ENCODE measurements at regions not wholly inside any gene's neighbourhood (a gene's known extent, or its start where the extent isn't known, plus 50 kb on each side); places are given as distances from the start of the nearest gene placed in this dataset.

DNA sequence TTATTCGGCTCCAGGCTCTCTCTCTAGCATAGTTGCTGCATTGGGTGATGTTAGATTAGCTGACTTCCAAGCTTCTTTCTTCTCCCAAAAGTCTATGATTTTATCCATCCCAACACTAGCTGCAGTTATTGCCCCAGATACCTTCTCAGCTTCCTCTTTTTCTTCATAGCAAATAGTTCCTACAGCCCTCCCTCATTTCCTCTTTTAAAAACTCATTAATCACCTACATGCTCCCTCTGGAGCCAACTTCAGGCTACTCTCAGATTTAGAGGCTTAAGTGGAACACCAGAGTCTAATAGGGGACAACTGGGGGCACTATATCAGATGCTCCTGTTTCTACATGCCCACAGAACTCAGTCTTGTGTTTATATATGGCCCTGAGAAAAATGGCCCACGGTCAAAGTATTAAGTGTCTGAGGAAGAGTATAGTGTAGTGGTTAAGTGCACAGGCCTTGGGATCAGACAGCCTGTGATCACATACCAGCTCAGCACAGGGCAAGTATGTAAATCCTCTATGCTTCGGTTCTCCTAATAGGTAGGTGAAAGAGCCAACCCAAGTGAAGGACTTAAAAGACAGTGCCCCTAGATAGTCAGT, 241.9 kb upstream of the SLC14A2 start:
- DNase-seq (ENCODE audit: insufficient read length, low spot score) (no peak), FAIRE-seq (no peak)

- no peak for DNase-seq (ENCODE audit: insufficient read length, low spot score)
- FAIRE-seq = no peak
These were observed 241.0 kb upstream of the SLC14A2 start for GRCh38 chr18:45374236-45374635.

GRCh38 chr18:45374878-45375630, 240.2 kb upstream of the SLC14A2 start:
- no peak for FAIRE-seq
- DNase-seq (ENCODE audit: insufficient read length, low spot score) = no peak

- DNase-seq (ENCODE audit: insufficient read length, low spot score) = no peak
- FAIRE-seq = no peak
These were observed 239.1 kb upstream of the SLC14A2 start for GRCh38 chr18:45376193-45376592.

DNA sequence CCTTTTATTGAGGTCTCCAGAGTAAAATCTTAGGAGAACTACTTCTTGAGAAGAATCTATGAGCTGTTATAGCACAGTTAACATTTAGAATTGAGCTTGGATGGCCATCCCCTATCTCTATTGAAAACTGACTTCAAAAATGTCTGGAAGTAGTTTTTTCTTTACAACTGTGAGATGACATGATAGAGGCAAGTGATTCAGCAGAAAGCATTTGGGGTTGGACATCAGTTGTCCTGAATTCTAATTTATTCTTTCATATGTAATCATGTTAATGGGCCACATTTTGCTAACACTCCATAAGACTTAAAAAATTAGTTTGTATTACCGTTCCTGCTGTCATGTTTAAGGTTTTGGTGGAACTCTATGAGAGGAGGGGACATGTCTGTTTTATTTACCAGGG, 237.0 kb upstream of the SLC14A2 start:
- FAIRE-seq = no peak
- DNase-seq (ENCODE audit: insufficient read length, low spot score) = no peak

- no peak for DNase-seq (ENCODE audit: insufficient read length, low spot score)
- FAIRE-seq = no peak
These were observed 236.3 kb upstream of the SLC14A2 start for GRCh38 chr18:45378933-45379332.

- DNase-seq (ENCODE audit: insufficient read length, low spot score) = no peak
These were observed 235.4 kb upstream of the SLC14A2 start for GRCh38 chr18:45379903-45380302.

DNA sequence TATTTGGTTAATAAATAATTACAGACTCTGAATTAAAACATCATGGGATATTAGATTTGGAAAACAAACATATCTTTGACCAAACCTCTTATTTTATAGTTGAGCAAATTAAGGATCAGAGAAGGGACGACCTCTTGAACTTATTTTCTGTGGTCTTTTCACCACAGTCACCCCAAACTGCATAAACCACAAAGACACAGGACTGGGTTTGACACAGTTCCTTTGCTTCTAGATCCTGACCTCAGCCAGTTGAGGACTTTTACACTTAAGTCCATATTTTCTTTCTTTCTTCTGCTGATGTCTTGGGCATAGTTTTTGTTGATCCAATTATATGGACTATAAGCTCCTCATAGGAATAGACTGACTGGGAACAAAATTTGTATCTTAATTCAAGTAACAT, 234.0 kb upstream of the SLC14A2 start:
- no peak for DNase-seq (ENCODE audit: insufficient read length, low spot score)
- FAIRE-seq = no peak

More at GRCh38 chr18:45379903-45380302, 235.4 kb upstream of the SLC14A2 start:
- FAIRE-seq = no peak

DNA sequence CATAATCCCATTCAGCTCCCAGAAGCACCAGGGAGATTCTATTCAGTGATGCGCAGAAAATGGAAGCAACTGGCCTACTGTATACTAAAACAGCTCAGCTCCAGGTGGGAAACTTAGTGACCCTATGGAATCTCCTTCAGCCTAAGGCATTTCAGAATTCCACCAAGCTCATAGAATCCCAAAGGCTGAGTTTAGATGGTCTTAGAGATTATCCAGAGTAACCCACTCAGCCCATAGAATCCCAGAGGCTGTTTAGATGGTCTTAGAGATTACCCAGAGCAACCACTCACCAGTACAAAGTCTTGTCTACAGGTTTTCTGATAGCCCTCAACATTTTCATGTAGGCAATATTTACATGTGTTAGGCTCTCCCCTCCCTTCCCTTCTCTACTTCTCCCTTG, 232.0 kb upstream of the SLC14A2 start:
- FAIRE-seq (no peak), DNase-seq (ENCODE audit: insufficient read length, low spot score) (no peak)

DNA sequence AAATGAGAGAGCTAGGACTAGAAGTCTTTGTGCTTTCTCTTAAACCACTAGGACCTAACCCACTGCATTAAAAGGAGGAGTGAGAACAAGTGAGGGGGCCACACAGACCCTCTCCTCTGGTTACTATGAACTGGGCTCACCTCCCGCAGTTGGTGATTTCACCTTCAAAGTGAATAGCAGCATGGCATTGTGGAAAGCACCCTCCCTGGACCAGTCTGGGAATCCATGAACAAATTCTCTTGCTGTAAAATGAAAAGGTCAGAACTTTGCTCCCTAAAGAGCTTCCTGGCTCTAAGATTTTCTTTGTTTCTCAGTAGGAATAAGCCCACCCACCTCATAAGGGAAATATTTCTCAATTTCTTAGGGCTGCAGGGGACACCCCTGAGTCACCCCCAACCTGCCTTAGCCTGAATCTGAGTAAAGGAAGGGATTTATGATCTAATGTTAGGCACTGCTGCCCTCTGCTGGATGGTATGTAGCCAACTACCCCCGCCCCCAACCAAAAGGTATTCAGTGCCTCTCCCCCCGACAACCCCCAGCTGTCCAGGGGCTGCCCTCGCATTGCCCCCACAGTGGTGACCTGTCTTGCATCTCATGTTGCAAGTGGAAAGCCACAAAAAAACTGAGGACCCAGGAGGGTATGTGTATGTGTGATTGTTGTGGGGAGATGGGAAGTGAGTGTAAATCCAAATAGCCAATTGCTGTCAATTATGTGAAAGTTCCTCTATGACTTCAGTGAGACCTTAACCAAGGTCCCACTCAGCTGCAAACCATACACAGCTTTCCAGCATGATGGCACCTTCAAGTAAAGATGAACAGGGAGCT, 230.9 kb upstream of the SLC14A2 start:
- peak; percentile 75 for FAIRE-seq

GRCh38 chr18:45384962-45385315, 230.3 kb upstream of the SLC14A2 start:
- DNase-seq (ENCODE audit: insufficient read length, low spot score) = no peak
- FAIRE-seq = no peak

More for the DNA sequence above, 230.9 kb upstream of the SLC14A2 start:
- DNase-seq (ENCODE audit: insufficient read length, low spot score) = peak; percentile 21

- DNase-seq (ENCODE audit: insufficient read length, low spot score) = no peak
- no peak for FAIRE-seq
These were observed 229.1 kb upstream of the SLC14A2 start for GRCh38 chr18:45386041-45386655.

GRCh38 chr18:45387229-45387628, 228.0 kb upstream of the SLC14A2 start:
- no peak for FAIRE-seq

GRCh38 chr18:45398448-45398847, 216.8 kb upstream of the SLC14A2 start:
- FAIRE-seq (no peak), DNase-seq (ENCODE audit: insufficient read length, low spot score) (no peak)

More at GRCh38 chr18:45387229-45387628, 228.0 kb upstream of the SLC14A2 start:
- DNase-seq (ENCODE audit: insufficient read length, low spot score) = no peak

GRCh38 chr18:45399146-45399545, 216.1 kb upstream of the SLC14A2 start:
- no peak for DNase-seq (ENCODE audit: insufficient read length, low spot score)
- FAIRE-seq = no peak

GRCh38 chr18:45399643-45400042, 215.6 kb upstream of the SLC14A2 start:
- no peak for FAIRE-seq
- DNase-seq (ENCODE audit: insufficient read length, low spot score) = no peak

GRCh38 chr18:45402485-45403056, 212.7 kb upstream of the SLC14A2 start:
- DNase-seq (ENCODE audit: insufficient read length, low spot score) (no peak), FAIRE-seq (no peak)

DNA sequence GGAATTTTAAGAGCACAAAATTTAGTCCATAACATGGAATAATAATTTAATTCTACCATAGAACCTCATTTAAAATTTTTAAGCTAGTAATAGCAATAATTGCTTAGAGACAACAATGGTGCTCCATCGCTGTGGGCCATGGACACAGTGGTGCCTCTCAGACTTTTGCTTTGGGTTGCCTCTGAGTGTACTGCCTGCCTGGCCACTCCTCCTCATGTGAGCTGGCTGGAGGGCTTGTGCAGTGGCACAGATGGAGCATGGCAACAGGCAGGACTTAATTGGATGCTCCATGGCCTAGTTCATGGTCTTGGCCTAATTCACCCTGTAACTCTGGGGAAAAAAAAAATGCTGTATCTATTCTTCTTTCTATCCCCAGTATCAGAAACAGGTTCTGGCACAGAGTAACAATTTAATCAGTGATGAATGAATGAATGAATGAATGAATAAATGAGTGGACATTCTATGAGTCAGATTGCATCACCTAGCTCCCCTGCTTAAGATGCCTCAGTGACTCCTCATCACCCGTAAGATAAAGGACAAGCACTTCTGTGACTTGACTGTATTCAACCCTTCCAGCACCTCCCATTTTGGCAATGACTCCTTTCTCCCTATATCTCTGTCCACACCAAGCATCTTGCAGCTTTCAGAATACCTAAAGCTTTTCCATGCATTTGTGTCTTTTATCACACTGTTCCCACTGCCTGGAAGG, 211.8 kb upstream of the SLC14A2 start:
- DNase-seq (ENCODE audit: insufficient read length, low spot score) (no peak), FAIRE-seq (no peak)

- FAIRE-seq (no peak), DNase-seq (ENCODE audit: insufficient read length, low spot score) (no peak)
These were observed 207.1 kb upstream of the SLC14A2 start for GRCh38 chr18:45408218-45408617.

DNA sequence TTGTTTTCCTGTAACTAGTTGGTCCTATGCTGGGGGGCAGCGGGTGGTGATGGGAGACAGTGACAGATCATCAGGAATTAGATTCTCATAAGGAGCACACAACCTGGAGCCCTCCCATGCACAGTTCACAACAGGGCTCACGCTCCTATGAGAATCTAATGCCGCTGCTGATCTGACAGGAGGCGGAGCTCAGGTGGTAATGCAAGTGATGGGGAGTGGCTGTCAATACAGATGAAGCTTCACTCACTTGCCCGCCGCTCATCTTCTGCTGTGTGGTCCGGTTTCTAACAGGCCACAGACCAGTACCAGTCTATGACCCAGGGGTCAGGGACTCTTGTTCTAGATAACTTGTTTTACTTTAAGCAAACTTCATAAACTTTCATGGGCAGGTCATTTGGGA, 205.3 kb upstream of the SLC14A2 start:
- FAIRE-seq = no peak
- DNase-seq (ENCODE audit: insufficient read length, low spot score) = no peak

All from GM19239 (cell line).